ENCODE measurements at regions not wholly inside any gene's neighbourhood (a gene's known extent, or its start where the extent isn't known, plus 50 kb on each side); places are given as distances from the start of the nearest gene placed in this dataset.

- Mint-ChIP-seq H3K4me1 (no peaks in the 10 kb centered on the region), H3K27ac (no peak overlapping the region), H3K27me3 (ENCODE audit: low read depth in 2 of 2) (no peaks in the 10 kb centered on the region), H3K9me3 (peaks cover 8 to 25% of the 10 kb centered on the region in 2 donors), H3K4me3 (no peak overlapping the region), H3K36me3 (peaks cover 13% of the 10 kb centered on the region)
- Histone ChIP-seq H3K27ac (ENCODE audit: low read length) (no peak overlapping the region), H3K36me3 (ENCODE audit: control insufficient read depth, insufficient read depth, low read length) (no peaks in the 10 kb centered on the region), H3K9me3 (ENCODE audit: control insufficient read depth, insufficient read depth, low read length) (peaks cover 6% of the 10 kb centered on the region), H3K4me3 (ENCODE audit: low read length) (no peak overlapping the region), H3K4me1 (ENCODE audit: control insufficient read depth, insufficient read depth, low read length) (no peaks in the 10 kb centered on the region), H3K27me3 (ENCODE audit: control insufficient read depth, insufficient read depth, low read length) (no peaks in the 10 kb centered on the region)
- TF ChIP-seq, protein P1, sequence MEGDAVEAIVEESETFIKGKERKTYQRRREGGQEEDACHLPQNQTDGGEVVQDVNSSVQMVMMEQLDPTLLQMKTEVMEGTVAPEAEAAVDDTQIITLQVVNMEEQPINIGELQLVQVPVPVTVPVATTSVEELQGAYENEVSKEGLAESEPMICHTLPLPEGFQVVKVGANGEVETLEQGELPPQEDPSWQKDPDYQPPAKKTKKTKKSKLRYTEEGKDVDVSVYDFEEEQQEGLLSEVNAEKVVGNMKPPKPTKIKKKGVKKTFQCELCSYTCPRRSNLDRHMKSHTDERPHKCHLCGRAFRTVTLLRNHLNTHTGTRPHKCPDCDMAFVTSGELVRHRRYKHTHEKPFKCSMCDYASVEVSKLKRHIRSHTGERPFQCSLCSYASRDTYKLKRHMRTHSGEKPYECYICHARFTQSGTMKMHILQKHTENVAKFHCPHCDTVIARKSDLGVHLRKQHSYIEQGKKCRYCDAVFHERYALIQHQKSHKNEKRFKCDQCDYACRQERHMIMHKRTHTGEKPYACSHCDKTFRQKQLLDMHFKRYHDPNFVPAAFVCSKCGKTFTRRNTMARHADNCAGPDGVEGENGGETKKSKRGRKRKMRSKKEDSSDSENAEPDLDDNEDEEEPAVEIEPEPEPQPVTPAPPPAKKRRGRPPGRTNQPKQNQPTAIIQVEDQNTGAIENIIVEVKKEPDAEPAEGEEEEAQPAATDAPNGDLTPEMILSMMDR (IDR thresholded peaks at IDR 0.05), result no peak
- intact Hi-C loops (cut with micrococcal nuclease), result no loop called here
- WGBS (ENCODE audit: insufficient coverage), result 87% methylated on average over 9 of the region's 9 CpGs
- no peak for DNase-seq
- ATAC-seq, result no peak
Measured at GRCh38 chr3:103965764-103966163, 1400.9 kb upstream of the ALCAM start.

- Histone ChIP-seq H3K4me3 (ENCODE audit: low read length) (no peak overlapping the region), H3K9me3 (ENCODE audit: control insufficient read depth, insufficient read depth, low read length) (peaks cover 6% of the 10 kb centered on the region), H3K4me1 (ENCODE audit: control insufficient read depth, insufficient read depth, low read length) (no peaks in the 10 kb centered on the region), H3K36me3 (ENCODE audit: control insufficient read depth, insufficient read depth, low read length) (no peaks in the 10 kb centered on the region), H3K27me3 (ENCODE audit: control insufficient read depth, insufficient read depth, low read length) (no peaks in the 10 kb centered on the region), H3K27ac (ENCODE audit: low read length) (no peak overlapping the region)
- TF ChIP-seq, protein P1 (IDR thresholded peaks at IDR 0.05), result no peak
- Mint-ChIP-seq H3K4me3 (no peak overlapping the region), H3K36me3 (peaks cover 13% of the 10 kb centered on the region), H3K4me1 (no peaks in the 10 kb centered on the region), H3K27ac (no peak overlapping the region), H3K27me3 (ENCODE audit: low read depth in 2 of 2) (no peaks in the 10 kb centered on the region), H3K9me3 (peaks cover 8 to 25% of the 10 kb centered on the region in 2 donors)
- WGBS (ENCODE audit: insufficient coverage), result 96% methylated on average over 3 of the region's 3 CpGs
- DNase-seq, result no peak
- intact Hi-C loops (cut with micrococcal nuclease), result no loop called here
- no peak for ATAC-seq
Measured at GRCh38 chr3:103966749-103967148, 1400.0 kb upstream of the ALCAM start.

DNA sequence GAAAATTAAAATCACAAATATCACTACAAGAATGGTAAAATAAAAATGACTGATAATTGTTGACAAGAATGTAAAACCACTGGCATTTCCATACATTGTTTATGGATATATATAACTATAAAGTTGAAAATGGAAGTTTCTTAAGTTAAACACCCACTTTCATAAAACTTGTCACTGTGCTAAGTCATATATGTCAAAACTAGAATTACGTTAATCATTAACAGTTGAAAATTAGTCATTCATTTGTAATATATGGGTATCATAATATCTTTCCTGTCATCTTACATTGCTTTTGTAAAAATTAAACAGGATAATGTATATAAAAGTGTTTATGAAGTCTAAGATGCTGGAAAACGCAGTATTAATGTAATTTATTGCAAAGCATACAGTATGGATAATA lies 1398.6 kb upstream of the ALCAM start:
- H3K9me3 Mint-ChIP-seq, result peaks cover 11 to 22% of the 10 kb centered on the region in 2 donors
- no peak overlapping the region for H3K27ac Mint-ChIP-seq
- no peaks in the 10 kb centered on the region for H3K4me1 Mint-ChIP-seq
- no peak overlapping the region for H3K4me3 Mint-ChIP-seq
- Histone ChIP-seq H3K4me3 (ENCODE audit: low read length) (no peak overlapping the region), H3K4me1 (ENCODE audit: control insufficient read depth, insufficient read depth, low read length) (no peaks in the 10 kb centered on the region), H3K9me3 (ENCODE audit: control insufficient read depth, insufficient read depth, low read length) (peaks cover 6% of the 10 kb centered on the region), H3K27ac (ENCODE audit: low read length) (no peak overlapping the region), H3K27me3 (ENCODE audit: control insufficient read depth, insufficient read depth, low read length) (no peaks in the 10 kb centered on the region), H3K36me3 (ENCODE audit: control insufficient read depth, insufficient read depth, low read length) (no peaks in the 10 kb centered on the region)
- no peak for DNase-seq
- intact Hi-C loops (cut with micrococcal nuclease), result no loop called here
- H3K36me3 Mint-ChIP-seq, result peaks cover 3% of the 10 kb centered on the region
- no peak for ATAC-seq
- WGBS (ENCODE audit: insufficient coverage), result 47% methylated on average over 1 of the region's 2 CpGs
- TF ChIP-seq, protein P1 (IDR thresholded peaks at IDR 0.05), result no peak
- H3K27me3 Mint-ChIP-seq (ENCODE audit: low read depth in 2 of 2), result no peaks in the 10 kb centered on the region

DNA sequence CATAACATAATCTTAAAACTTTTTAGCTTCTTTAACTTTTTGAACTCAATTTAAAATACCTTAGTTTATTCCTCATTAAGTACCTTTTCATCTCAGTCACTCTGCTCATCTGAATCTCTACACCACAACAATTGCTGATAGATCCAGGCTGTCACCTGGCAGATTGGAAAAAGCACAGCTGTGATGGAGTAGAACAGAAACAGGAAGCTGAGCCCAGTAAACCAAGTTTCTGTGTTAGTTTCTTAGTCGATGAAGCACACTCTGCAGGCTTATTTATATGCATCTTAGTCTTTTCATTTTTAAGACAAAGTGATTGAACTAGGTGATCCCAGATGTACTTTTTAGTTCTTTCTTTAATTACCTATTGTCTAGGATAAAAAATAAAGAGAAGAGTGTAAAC lies 1398.0 kb upstream of the ALCAM start:
- H3K36me3 Mint-ChIP-seq, result no peaks in the 10 kb centered on the region
- ATAC-seq, result no peak
- no peaks in the 10 kb centered on the region for H3K27me3 Mint-ChIP-seq (ENCODE audit: low read depth in 2 of 2)
- TF ChIP-seq, protein P1 (IDR thresholded peaks at IDR 0.05), result no peak
- Histone ChIP-seq H3K4me3 (ENCODE audit: low read length) (no peak overlapping the region), H3K27ac (ENCODE audit: low read length) (no peak overlapping the region), H3K4me1 (ENCODE audit: control insufficient read depth, insufficient read depth, low read length) (no peaks in the 10 kb centered on the region), H3K36me3 (ENCODE audit: control insufficient read depth, insufficient read depth, low read length) (no peaks in the 10 kb centered on the region), H3K27me3 (ENCODE audit: control insufficient read depth, insufficient read depth, low read length) (no peaks in the 10 kb centered on the region), H3K9me3 (ENCODE audit: control insufficient read depth, insufficient read depth, low read length) (peaks cover 6% of the 10 kb centered on the region)
- DNase-seq, result no peak
- no CpG with 5 or more reads among the region's 1 CpG for WGBS (ENCODE audit: insufficient coverage)
- H3K4me1 Mint-ChIP-seq, result no peaks in the 10 kb centered on the region
- H3K9me3 Mint-ChIP-seq, result peaks cover 14 to 22% of the 10 kb centered on the region in 2 donors
- no peak overlapping the region for H3K4me3 Mint-ChIP-seq
- no peak overlapping the region for H3K27ac Mint-ChIP-seq
- intact Hi-C loops (cut with micrococcal nuclease), result no loop called here
